ENCODE measurements at regions not wholly inside any gene's neighbourhood (a gene's known extent, or its start where the extent isn't known, plus 50 kb on each side); places are given as distances from the start of the nearest gene placed in this dataset.
A peak's percentile ranks its signal among the peaks of the same experiment; 100 is the strongest.

DNA sequence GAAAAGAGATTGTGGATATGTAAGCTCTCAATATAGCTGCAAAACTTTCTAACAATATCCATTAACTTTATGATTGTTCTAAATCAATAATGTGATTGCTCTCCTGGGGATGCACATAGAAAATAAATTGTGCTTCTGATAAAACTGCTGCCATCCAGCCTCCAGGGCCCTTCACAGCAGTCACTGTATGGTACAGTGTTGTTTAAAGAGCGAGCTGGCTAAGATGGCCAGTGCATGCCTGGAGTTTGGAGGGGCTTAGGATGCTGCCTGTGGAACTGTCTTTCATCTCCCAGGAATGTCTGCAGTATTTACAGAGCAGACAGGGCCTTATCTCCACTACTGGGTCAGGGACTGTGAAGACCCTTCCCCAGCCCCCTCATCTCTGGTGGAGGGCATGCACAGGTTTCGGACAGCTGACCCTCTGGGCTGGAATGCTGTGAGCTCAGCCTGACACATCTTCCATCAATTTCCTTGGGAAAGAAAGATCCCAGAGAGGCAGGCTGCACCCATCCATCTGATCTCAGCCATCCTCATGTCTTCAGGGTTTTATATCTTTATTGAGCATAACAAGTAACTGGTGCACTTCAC is 137.0 kb downstream of the PLPP3 start:
- DNase-seq = no peak

DNA sequence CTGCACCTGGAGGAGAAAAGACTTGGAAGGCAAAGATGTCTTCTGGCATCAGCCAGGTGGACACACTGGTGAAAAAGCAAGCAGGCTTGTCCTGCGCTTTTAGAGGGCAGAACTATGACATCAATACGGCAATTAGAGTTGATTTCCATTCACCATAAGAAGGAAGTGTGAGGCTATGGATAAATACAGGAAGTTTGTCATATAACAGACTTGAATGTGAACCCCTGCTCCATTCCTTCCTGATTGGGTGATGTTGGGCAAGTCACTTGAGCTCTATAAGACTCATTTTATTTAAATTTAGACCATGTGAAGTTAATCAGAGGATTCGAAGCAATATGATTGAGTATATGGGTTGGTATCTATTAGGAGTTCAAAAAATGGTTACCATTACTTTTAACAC is 137.8 kb downstream of the PLPP3 start:
- no peak for DNase-seq

DNA sequence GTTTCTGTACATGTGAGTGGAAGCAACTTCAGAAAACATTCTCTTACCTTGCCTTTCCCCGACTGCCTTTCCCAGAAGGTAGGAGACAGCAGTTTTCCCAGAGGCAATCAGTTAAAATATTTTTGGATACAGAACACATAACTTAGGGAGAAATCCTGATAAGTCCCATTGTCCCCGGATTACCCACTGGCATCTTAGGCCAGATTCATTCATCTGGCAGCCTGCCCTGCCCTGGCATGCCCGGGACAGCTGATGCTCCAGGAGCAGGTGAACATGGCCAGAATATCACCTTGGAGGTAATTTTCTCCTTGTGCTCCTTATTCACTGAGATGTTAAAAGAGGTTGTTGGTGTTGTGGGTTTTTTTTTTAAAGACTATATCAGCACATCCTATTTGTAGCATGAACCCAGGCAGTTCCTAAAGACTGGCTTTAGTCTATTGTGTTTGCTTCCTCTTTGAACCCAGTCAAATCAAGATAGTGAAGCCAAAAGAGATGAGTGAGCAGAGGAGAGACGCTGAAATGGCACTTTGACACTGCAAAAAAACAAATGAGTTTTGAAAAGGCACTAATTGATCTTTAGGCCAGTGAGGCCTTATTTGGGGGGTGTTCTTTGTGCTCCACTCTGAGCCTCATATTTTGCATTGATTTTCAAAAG is 139.6 kb downstream of the PLPP3 start:
- no peak for DNase-seq

DNA sequence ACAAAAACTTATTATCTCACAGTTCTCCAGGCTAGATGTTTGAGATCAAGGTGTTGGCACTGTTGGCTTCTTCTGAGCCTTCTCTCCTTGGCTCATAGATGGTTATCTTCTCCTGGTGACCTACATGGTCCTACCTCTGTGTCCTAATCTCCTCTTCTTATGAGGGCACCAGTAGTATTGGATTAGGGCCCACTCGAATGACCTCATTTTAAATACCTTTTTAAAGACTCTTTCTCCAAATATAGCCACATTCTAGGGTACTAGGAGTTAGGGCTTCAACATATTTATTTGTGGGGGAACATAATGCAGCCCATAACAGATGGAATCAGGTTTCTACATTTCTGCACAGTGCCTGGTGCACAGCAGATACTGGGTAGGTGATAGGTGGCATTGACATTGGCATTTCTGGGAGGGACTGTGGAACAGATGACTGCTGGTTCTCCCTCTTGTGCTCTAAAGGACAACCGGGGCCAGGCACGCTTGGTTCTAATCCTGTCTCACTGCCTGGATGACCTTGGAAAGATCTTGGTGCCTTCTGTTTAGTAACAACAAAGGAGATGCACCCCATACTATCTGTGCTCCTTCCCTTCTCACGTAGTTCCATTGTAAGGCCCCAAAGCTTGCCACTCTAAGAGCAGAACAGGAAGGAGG is 140.3 kb downstream of the PLPP3 start:
- DNase-seq = no peak

DNA sequence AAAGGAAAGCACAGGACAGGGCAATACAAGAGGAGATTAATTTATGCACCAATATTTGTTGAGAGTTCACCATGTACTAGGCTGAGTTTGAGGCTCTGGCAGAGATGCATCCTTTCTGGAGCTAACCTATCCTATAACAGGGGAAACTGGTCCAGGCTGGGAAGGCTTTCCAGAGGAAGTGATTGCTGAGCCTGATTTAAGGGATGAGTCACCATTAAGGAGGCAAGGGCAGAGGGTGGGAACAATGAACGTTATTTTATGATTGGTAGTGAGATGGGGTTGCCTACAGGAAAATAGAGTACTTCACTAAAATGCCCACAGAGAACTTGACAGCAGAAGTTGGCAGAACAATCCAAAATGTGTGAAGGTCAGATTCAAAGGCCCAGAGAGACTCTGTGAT is 141.4 kb downstream of the PLPP3 start:
- no peak for DNase-seq

DNA sequence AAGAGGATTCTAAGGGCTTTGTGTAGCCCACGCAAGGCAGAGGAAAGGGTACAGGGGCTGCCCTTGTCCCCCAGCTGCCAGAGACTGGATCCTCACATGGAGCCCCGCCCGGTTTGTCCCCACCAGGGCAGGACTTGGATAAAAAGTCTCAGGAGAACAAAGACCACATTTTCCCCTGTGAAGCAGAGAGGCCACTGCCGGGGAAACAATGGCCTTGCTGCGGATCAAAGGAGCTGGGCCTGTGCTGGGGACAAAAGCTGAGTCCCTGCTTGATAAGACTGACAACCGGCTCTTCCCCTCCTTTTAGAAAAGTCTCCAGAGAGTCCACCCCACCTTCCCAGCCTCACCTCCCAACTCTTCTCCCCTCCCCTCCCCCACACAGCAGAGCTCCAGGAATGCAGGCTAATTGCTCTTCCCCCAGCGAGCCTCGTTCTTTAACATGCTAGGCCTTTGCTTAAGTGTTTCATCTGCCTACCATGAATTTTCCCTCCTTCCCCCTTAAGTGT is 142.4 kb downstream of the PLPP3 start:
- DNase-seq = no peak

DNA sequence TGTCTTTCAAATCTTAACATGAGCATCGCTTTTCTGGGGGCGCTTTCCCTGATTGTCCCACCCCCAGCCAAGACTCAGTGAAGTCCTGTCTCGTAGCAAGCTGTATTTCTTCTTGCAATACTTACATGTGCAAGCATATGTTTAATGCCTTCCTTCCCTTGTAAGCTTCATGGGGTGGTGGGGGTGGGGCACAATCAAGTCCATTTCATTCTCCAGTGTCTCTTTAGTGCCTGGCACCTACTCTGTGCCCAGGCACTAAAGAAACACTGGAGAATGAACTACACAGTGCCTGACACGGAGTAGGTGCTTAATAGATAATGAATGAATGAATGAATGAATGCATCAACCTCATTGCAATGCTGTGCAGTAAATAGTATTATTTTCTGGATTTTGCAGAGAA is 143.1 kb downstream of the PLPP3 start:
- DNase-seq = no peak

DNA sequence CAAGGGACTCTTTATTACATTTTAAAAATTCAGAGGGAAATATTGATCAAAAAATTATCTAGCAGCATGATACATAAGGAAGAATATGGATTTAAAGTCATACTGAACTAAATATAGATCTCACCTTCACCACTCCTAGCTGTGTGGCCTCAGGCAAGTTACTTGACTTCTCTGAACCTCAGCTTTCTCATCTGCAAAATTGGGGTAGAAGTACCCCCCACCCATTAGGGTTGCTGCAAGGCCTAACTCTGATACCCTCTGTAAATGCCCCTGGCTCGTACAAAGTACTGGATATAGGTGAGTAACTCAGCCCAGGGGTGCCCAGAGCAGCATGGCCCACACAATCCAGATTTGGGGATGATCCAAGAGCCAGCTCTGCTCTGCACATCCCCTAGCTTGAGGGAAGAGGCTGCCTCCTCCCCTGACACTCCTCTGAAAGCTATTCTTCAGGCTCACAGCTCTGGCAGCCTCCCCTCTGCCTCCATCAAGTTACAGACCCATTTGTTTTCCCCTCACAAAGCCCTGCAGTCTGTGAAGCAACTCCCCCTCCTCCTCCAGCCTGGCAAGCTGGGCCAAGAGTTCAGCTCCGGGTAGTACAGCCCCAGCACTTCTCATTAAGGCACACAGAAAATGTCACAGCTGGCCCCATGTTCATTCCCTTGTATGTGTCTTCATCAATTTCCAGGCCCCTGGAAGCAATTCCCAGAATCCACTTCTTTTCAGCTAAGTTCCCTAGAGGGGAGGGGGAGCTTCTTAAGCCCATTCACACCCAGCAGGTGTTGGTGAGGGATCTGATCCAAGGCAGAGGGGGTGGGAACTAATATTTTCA is 143.7 kb downstream of the PLPP3 start:
- DNase-seq = no peak

DNA sequence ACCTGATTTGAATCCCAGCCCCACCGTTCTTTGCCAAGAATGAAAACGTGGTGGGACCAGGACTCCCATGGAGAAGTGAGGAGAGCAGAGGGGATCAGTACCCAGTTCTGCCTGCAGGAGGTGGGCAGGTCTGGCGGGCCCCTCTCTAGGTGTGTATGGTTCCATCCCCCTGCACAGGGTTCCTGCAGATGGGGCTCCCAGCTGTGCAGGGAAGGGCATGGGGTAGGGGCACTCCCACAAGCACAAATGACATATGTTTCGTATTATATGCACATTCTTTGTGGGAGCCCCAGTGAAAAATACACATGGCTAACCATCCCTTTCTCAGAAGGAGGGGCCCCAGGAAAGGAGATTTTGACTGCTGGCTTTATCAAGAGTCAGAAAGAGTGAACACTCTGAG is 144.6 kb downstream of the PLPP3 start:
- no peak for DNase-seq

DNA sequence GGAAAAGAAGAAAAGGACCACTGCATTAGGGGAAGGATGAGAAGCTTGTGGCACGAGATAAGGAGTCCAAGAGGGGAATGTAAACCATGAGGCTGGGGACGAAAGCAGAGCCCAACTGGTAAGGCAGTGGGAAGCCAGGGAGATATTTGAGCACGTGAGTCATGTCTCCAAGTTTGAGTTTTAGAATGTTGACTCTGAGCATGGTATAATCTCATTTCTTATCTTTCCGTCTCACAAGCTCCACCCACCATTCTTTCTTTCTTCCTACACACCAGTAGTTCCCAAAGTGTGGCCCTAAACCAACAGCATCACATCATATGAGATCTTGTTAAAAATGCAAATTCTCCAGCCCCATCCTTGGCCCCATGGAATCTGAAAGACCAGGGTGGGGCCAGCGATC is 145.3 kb downstream of the PLPP3 start:
- no peak for DNase-seq

DNA sequence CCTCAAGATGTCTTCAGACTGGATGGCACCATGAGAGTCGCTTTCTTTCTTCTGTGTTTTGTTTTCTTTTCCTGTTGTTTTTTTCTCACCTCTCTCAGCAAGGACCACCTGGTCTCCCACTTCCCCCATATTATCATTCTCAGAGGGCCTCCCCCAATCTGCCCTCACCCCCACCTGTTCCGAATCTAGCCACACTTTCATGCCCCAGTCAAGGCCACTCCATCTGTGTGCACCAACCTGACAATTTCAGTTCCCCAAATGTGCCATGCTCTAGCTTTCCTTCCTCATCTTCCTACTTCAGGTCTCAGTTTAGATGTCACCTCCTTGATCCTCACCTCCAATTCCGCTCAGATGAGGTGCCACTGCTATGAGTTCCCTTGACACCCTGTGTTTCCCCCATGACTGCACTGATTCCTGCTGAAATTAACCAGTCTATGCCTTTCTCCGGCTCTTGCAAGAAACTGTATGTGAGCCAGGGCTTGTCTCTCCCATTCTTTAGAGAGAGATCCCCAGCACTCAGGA is 146.2 kb downstream of the PLPP3 start:
- no peak for DNase-seq

DNA sequence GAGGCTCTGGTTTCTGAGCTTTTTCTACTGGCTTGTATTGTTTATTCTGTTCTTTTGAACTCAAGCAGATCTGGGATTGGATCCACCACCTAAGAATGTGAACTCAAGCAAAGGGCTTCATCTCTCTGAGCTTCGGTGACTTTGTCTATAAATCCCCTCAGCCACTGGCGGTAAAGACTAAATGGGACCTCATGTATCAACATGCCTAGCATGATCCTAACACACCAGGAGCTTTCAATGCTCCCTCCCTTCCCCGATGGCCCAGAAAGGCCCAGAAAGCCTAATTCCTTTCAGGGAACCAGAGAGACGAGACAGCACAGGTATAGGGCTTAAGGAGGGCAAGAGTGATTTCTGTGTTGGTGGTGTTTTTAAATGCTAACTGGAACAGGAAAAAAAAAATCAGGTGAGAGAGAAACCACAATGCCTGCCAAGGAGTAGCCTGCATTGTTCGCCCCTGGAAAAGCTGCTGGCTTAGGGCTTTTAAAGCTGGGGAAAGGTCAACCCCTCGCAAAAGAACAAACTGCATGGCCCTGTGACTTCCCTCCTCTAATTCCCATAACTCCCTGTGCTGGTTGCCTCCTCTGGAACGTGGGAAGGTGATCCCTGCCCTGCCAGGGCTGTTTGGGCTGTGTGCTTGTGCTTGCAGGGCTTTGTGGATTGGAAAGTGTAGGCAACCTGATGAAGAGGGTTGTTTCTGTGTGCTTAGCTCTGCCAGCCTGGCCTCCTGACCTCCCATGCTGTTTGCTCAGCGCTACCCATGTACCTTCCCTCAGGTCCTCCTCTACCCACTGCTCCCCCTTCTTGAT is 147.0 kb downstream of the PLPP3 start:
- no peak for DNase-seq

DNA sequence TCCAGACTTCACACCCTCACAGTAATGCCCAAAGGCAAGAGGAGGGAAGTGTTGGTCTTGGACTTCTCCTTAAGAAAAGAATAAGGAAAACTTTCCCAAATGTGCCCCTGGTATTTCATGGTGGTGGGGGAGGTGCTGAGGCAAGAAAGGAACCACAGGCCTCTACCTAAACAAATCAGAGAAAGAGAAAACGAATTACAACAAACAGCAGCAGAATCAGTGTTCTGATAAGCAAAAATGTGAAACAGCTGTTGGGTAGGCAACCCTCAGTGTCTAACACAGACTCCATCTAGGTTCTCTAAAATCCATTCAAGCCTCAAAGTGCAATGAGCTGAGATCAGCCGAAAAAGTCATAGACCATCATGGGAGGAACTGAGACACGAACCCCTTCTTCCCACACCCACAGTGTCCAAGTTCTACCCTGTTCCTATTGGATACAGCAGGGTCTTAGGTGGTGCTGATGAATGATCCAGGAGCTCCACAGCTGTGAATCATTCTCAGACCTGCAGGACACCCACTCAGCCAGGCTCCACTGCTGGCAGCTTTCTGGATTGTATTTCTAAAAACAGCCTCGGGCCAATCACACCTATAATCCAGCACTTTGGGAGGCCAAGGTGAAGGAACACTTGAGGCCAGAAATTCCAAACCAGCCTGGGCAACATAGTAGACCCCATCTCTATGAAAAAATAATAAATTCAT is 149.1 kb downstream of the PLPP3 start:
- no peak for DNase-seq

DNA sequence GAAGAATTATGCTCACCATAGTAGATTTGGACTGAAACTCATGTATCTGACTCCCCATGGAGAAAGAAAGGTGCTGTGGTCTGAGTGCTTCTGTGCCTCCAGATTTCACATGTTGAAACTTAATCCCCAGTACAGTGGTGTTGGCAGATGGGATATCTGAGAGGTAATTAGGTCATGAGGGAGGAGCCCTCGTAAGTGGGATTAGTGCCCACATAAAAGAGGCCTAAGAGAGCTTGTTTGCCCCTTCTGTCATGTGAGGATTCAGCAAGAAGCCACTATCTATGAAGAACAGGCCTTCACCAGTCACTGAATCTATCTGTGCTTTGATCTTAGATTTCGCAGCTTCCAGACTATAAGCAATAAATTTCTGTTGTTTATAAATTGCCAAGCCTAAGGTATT is 150.1 kb downstream of the PLPP3 start:
- DNase-seq = no peak

DNA sequence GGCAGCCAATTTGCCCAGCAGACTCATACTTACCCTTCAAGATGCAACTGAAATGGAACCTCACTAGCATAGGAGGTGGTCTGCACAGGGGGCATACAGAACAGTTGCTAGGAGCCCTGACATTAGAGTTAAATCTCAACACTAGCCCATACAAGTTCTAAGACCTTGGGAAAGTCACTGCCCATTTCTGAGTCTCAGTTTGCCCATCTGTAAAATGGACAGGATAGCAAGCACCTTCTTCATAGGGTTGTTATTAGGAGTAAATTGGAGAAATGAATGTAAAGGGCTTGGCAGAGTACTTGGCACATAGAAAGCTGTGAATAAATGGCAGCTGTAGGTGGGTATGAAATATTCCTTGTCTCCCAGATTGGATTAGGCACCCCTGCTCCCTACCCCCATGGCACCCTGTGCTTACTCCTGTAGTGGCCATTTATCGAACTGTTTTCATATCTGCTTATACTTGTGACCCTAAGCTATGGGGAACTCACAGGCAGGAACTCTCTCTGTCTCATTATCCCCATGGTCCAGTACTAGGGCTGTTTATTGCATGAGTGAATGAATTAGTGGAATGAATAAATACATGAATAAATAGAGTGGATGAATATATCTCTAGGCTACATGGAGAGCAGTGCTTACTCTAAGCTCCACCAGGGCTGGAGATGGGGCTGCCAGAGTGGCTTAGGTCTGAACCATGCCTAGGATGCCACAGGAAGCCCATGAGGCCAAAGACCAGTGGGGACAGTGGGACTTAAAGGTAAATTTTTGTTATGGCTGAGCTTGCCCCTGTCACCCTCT is 152.6 kb downstream of the PLPP3 start:
- no peak for DNase-seq

DNA sequence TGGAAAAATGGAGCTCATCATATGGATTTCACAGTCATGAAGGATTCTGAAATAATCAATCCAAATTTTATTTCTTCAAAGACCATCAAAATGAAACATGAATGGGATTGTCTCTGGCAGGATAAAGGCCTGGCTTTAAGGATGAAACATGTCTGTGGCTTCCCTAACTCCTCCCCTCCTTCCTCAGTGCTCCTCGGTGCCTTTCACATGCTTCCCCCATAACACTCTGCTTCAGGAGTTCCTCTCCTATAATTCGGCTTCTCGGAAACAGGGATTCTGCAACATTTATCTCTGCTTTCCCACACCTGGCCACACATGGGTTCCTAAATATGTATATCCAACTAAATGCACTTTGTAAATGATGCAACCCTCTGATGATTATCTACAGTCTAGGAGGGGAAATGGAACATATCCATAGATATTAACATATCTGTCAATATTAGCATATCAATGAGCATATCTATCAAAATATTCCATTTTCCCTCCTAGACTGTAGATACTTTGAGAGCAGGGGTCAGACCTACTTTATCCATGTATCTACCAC is 153.8 kb downstream of the PLPP3 start:
- DNase-seq = no peak

DNA sequence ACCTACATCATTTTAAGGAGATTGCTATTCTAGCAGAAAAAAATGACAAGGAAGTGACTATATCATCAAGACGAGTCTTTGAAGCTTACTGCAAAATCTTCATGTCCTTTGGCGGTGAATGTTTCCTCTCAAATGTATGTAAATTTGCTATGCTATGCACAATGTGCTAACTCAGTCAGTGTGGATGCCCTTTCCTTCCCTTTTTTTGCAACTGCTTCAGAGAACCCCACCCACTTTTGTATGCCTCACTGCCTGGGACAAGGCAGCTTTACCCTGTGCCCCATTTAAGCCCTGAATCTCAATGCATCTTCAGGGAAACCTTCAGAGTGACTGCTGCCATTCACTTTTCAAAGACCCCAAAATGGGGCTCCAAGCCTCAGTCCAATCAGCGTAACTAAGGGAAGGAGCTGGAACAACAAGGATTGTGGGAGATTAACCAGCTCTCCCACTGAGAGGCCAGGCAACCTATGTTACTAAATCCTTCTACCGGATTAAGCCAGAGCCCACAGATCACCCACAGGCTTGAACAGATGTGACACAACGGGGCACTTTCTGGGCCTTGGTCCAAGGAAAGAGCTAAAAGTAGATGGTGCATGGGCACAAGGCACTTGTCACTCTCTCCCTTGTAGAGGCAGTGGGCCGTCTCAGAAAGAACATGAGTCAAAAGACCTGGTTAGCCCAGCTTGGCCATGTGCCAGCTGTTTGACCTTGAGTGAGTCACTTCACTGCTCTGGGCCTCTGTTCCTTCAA is 154.4 kb downstream of the PLPP3 start:
- DNase-seq = peak in 1 of 2 experiments; percentile 15

DNA sequence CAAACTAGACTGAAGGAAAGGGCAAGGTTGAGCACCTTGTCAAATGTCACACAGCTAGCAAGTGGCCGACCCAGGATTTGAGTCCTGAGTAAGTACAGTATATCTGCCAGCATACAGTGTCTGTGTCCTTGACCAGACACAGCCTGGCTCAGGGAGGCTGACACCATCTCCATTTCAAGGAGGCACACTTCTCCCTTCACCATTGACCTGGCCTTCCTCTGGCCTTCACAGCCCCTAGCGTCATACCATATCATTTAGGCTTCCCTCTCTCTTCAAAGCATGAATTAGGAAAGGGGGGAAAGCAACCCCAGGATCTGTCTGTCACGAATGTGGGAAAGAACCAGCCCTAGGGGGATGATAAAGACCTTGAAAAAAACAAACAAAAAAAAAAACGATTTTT is 155.6 kb downstream of the PLPP3 start:
- no peak for DNase-seq

DNA sequence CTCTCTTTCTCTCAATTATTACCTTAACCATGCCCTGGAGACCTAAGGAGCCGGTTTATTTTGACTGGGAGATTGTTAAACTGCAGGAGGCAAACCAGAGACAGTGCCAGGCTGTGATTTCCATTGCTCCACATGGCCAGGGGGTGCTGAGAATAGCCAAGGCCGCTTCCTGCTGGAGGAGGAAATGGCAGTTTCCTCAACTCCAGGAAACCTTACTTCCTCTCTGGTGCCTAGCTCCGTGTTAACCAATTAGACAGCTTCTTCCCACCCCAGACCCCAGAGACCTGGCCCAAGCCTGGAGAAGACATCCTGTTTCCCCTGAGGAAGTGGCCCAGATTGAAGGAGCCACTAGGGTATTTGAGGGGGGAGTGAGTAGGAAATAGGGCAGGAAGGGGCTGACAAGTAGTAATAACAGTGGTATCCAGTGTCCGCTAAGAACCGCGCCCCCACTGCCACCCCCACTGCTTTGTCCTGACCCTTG is 161.2 kb downstream of the PLPP3 start:
- DNase-seq = no peak

DNA sequence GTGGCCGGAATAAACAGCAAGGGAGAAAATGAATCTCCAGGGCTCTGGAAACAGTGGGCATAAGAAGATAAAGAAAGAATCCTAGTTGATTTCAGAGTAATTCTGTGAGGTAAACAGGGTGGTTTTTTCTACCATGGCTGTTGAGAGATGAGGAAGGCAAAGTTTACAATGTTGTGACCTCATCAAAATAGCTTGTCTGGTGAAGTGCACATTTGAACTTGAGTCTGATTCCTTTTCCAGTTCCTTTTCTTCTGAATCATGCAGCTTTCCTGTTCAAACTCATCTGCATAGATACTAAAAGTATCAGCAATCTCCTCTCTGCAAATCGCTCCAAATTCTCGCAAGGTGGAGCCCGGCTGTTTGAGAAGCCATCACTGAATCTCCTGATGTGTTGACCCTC is 161.7 kb downstream of the PLPP3 start:
- DNase-seq = no peak
